NCI-H748 (cell line): ENCODE measurements at regions not wholly inside any gene's neighbourhood (a gene's known extent, or its start where the extent isn't known, plus 50 kb on each side); places are given as distances from the start of the nearest gene placed in this dataset.
"Not testable (repeated sequence)": the region's sequence is repeated elsewhere in the genome, so short reads cannot be mapped to it uniquely, and the experiment has no call there.

Source experiments
- DNase-seq: peaks from one replicate; lab custom pipeline; 2025; ENCODE audit not compliant: unreplicated experiment; lab: John Stamatoyannopoulos, UW

DNA sequence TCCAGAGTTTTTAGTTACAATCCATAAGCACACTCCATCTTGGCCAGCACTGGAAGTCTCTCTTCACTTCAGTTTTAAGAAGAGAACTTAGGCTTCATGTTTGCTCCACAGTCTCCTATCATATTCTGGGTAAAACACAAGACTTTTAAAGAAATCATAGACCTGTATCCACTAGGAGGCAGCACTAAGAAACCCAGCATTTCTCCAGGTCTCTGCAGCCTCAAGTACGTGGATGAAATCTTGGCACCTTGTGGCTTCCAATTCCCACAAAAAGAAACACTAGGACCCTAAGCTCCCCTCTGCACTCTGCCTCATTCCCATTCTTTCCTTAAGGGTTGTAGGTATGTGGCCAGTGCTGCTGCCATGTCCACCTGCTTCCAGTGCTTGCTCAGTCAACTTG lies 367.3 kb upstream of the CASK start:
- no peak for DNase-seq

- DNase-seq: no peak
Measured at GRCh38 chrX:42289492-42290385, 366.4 kb upstream of the CASK start.

DNA sequence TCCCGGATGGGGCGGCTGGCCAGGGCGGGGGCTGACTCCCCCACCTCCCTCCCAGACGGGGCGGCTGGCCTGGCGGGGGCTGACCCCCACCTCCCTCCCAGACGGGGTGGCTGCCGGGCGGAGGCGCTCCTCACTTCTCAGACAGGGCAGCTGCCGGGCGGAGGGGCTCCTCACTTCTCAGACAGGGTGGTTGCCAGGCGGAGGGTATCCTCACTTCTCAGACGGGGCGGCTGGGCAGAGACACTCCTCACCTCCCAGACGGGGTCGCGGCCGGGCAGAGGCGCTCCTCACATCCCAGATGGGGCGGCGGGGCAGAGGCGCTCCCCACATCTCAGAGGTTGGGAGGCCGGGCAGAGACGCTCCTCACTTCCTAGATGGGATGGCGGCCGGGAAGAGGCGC lies 362.3 kb upstream of the CASK start:
- DNase-seq: not testable (repeated sequence)

- DNase-seq: peak; percentile 26
Measured at GRCh38 chrX:42276982-42277690, 353.8 kb upstream of the CASK start.

DNA sequence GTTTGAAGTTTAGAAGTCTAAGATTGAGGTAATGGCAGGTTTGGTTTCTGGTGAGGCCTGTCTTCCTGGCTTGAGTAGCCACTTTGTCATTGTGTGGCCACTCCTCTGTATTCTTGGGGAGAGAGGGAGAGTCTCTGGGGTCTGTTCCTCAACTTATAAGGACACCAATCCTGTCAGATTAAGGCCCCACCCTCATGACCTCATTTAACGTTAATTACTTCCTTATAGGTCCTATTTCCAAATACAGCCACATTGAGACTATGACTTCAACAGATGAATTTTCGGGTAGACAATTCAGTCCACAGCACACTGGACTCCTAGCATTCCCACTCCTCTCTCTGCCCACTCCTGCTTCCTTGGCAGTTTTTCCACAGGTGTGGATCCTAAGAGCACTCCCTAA lies 350.8 kb upstream of the CASK start:
- DNase-seq: no peak

- no peak for DNase-seq
Measured at GRCh38 chrX:42273387-42273786, 350.0 kb upstream of the CASK start.

DNA sequence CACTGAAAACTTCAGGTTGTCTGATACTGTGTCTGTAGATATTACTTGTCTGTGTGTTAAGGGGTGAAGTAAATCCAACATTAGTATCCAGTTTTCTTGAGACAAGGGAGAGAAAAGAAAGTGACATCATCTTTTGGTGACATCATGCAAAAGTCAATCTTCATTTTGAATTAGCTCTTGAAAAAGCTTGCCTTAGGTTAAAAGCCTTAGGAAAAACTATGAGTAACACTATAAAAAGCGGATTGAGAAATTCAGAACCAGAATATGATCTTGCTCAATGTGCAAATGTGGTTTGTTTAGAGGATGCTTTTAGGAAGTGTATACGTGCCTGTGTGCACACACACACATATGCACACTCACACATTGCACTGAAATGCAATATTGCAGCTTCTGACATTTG lies 345.8 kb upstream of the CASK start:
- DNase-seq: no peak

GRCh38 chrX:42260854-42261253 lies 337.5 kb upstream of the CASK start:
- DNase-seq: no peak

GRCh38 chrX:42248226-42248625 lies 324.9 kb upstream of the CASK start:
- DNase-seq: no peak

DNA sequence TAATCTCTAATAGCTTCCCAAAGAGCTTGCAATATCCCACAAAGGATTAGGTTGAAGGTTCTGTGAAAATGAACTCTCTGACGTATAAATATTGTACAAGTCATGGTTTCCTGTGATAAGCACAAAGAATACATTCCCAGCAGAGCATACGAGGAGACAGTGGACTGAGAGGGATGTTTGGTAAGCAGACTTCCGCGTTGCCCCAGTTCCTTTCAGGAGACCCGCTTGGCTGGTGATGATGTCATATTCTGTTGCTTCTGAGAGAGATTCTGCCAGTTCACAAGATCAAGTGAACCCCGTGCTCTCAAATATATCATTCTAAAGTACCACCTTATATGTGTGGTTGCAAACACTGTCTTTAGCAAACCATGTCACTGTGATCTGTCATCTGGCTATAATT lies 323.9 kb upstream of the CASK start:
- no peak for DNase-seq

DNA sequence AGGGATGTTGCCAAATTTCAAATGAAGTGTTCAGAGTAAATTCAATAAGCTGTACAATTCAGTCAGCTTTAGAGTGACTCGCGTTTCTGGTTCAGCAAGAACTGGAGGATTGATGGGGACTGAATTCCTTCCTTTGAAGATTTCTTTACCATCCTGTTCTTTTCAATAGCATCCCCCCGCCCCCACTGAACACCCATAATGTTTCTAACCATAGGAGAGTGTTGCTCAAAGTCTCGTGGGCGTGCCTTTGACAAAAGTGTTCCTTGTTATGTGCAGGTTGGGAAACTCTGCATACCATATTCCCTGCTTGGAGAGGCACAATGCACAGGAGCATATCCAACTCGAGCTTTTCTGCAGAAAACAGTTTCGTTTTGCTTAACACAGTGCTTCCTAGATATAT lies 323.5 kb upstream of the CASK start:
- no peak for DNase-seq

DNA sequence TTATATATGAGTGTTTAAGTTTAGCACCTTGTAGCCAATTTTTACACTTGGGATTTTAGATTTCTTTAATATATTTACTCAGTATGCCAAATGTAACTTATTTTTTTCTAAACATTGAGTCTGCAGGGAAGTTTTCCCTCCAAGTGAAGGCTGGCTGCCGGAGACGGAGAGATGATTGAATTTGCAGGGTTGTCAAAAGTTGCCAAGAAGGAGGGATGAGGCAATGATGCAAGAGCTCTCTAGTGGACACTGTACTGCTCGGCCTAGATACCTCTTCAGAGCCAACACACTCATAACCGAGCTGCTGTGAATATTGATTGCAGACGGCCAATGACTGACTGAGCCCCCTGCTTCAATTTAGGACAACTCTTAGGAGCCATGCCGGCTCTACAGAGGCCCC lies 318.6 kb upstream of the CASK start:
- DNase-seq: no peak

DNA sequence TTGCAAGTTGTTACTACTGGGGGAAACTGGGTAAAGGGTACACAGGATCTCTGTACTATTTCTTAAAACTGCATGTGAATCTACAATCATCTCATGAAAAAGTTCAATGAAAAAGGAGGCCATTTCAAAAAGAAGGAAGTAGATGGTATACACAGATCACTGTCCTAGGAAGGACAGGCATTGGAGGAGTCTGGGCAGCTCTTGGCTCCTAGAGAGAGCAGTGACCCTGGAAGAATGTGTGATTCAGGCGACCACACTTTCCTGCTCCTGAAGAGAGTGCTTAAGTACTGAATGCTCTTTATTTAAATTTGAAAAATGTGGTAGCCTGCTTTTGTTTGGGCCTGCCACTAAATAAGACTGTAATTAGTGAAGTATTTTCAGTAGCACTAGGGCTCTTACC lies 318.1 kb upstream of the CASK start:
- DNase-seq: no peak

DNA sequence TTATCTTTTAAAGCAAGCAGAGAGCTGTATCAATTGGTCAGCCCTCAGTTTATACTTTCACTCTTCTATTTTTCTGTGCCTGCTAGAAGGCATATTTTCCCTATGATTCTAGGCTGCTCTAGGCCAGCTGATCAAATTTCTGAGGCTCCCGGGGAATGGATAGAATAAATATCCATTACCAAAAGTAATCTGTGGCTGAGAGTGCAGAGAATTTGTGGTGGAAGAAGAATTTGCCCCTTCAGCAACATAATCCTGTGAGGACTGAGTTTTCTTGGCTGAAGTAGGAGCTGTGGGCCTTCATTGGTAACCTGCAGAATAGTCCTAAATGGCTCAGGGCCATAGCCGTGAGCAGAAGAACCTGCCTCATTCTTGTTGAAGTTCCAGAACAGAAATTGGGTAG lies 314.6 kb upstream of the CASK start:
- no peak for DNase-seq

DNA sequence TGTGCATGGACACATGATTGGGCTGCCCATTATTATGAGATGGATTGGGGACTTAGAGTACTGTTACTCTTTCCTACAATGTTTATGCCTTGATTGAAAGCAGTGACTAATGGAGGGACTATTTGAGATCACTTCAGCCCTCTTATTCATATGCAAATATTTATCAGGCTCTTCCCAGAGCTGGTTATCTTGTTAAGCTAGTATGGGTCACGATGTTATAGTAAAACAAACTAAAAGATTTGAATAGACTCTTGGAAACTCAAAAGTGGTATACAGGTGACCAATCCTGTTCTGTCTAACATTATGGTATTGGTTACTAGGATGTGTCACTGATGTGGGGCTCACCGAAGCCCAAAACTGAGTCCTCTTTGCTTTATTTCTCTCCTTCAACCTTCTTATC lies 306.2 kb upstream of the CASK start:
- no peak for DNase-seq

DNA sequence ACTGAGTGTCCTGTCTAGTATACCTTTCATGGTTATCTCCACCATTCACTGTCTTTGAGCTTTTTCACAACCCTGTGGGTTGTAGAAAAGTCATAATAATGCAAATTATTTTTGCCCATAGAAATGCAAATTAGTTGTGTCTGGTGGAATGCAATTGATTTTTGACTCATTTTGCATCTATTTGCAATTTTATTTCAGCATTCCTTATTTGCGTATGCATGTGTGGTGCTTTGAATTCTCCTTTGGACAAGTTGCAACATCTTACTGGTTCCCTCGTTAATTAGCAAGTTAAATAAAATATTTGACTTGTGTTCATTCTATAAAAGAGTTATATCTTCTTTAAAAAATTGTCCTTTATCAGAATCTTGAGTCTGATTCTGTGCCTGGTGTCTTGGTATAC lies 297.3 kb upstream of the CASK start:
- no peak for DNase-seq

DNA sequence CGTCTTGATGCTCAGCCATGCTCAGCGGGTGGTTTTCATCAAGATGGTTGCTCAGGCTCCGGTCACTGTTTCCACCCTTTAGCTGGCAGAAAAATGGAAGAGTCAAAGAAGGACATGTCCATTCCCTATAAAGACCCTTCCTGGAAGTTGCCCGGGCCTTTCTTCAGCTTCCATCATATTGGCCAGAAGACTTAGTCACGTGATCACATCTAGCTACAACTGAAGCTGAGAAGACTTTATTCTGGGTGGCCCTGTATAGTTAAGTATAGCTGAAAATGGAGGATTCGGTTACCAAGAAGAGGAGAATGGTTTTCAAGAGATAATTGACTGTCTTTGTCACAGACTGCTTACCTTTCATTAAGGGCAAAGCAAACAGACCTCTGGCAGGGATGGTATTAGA lies 296.7 kb upstream of the CASK start:
- DNase-seq: peak; percentile 93

- DNase-seq: no peak
Measured at GRCh38 chrX:42219231-42219630, 295.9 kb upstream of the CASK start.

DNA sequence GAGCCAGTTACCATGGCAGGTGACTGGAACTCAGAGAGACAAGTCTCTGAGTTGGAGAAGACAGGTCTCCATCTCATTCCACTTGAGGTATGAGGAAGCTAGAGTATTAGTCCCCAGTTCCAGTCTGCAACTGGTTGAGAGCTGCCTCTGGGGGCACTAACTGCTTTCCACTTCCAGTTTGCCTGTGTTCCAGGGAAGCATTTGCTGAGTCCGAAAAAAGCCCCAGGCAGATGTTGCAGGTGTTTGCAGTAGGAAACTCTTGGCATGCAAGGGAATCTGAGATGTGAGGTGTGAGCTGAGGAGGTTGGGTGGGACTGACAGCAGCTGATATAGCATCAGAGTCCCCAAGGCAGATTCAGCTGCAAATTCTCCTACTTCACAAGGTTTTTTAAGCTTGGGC lies 272.2 kb upstream of the CASK start:
- DNase-seq: no peak

DNA sequence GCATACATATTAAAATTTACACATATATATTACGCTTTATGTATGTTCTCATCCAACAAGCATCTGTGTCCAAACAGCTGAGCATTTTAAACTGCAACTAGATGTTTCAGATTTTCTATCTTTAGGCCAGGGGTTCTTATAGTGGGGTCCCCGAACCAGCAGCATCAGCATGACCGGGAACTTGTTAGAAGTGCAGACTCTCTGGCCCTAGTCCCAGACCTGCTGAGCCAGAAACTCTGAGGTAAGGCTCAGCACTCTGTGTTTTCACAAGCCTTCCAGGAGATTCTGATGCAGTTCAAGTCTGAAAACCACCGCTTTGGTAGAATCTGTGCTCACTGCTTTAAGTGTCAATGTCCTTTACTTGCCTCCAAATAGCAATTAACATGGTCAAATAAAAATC lies 266.2 kb upstream of the CASK start:
- DNase-seq: no peak

- DNase-seq: no peak
Measured at GRCh38 chrX:42188730-42189129, 265.4 kb upstream of the CASK start.

GRCh38 chrX:42176789-42177188 lies 253.4 kb upstream of the CASK start:
- DNase-seq: peak; percentile 63

DNA sequence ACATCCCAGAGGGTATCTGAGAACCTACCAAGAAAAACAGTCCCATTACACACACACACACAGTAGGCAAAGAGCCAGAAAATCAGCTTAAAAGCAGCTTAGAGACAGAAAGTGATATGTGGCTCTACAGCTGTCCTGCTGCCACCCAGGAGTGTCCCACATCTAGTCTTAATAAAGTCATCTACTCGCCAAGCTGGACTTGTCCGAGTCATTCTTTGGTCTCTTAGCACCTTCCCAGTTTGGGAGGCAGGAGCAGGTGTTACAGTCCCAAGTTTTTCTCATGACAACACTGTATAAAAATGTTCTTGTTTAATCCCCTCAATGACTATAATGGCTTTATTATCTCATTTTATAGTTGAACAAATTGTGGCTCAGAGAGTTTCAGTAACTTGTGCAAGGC lies 252.5 kb upstream of the CASK start:
- no peak for DNase-seq
